H9 (cell line): ENCODE measurements at regions not wholly inside any gene's neighbourhood (a gene's known extent, or its start where the extent isn't known, plus 50 kb on each side); places are given as distances from the start of the nearest gene placed in this dataset.

Experiments
- DNase-seq: peaks from one replicate; pipeline ENCODE4 v3.0.0-alpha.2; 2017
- H2AFZ ChIP-seq: one replicate; pipeline ENCODE4 v1.6.1; 2013; ENCODE audit warnings: mild to moderate bottlenecking, low read length, control low read depth, moderate library complexity
- H2AK5ac ChIP-seq: 2 replicates; pipeline ENCODE4 v1.6.1; 2013; ENCODE audit warnings: low read length, control low read depth, mixed read lengths; ENCODE audit not compliant: insufficient read length
- H2BK120ac ChIP-seq: one replicate; pipeline ENCODE4 v1.6.1; 2013; ENCODE audit warnings: low read depth, mild to moderate bottlenecking, low read length, control low read depth, inconsistent platforms; ENCODE audit not compliant: poor library complexity, severe bottlenecking
- H2BK12ac ChIP-seq: 2 replicates; pipeline ENCODE4 v1.6.1; 2013; ENCODE audit warnings: low read length, control low read depth, mixed read lengths, low read depth; ENCODE audit not compliant: insufficient read length
- H2BK15ac ChIP-seq: 2 replicates; pipeline ENCODE4 v1.6.1; 2013; ENCODE audit warnings: low read depth, low read length, control low read depth
- H2BK20ac ChIP-seq: one replicate; pipeline ENCODE4 v1.6.1; 2013; ENCODE audit warnings: low read depth, mild to moderate bottlenecking, low read length, control low read depth, inconsistent platforms; ENCODE audit not compliant: poor library complexity, severe bottlenecking
- H2BK5ac ChIP-seq: 2 replicates; pipeline ENCODE4 v1.6.1; 2013; ENCODE audit warnings: low read length, control low read depth, mixed read lengths; ENCODE audit not compliant: insufficient read length
- H3K14ac ChIP-seq: 2 replicates; pipeline ENCODE4 v1.6.1; 2013; ENCODE audit warnings: low read length, control low read depth; ENCODE audit not compliant: insufficient read depth
- H3K18ac ChIP-seq: 2 replicates; pipeline ENCODE4 v1.6.1; 2013; ENCODE audit warnings: low read depth, mild to moderate bottlenecking, mixed read lengths, low read length, control low read depth; ENCODE audit not compliant: insufficient read length
- H3K23ac ChIP-seq: 2 replicates; pipeline ENCODE4 v1.6.1; 2013; ENCODE audit warnings: low read length, control low read depth, mixed read lengths, low read depth; ENCODE audit not compliant: insufficient read length
- H3K23me2 ChIP-seq: 2 replicates; pipeline ENCODE4 v1.6.1; 2013; ENCODE audit warnings: low read depth, mild to moderate bottlenecking, mixed read lengths, low read length, control low read depth; ENCODE audit not compliant: insufficient read length, poor library complexity, severe bottlenecking
- H3K27ac ChIP-seq: 2 replicates; pipeline ENCODE4 v1.5.1; 2013; ENCODE audit warnings: low read length, control low read depth, mixed read lengths, low read depth; ENCODE audit not compliant: insufficient read length
- H3K27me3 ChIP-seq: 2 replicates; pipeline ENCODE4 v1.6.1; 2013; ENCODE audit warnings: low read length, control low read depth, inconsistent platforms; ENCODE audit not compliant: insufficient read depth
- H3K4ac ChIP-seq: 2 replicates; pipeline ENCODE4 v1.6.1; 2013; ENCODE audit warnings: low read depth, mild to moderate bottlenecking, control low read depth, inconsistent platforms, low read length, moderate library complexity
- H3K4me1 ChIP-seq: 2 replicates; pipeline ENCODE4 v1.6.1; 2013; ENCODE audit warnings: low read length, control low read depth, inconsistent platforms; ENCODE audit not compliant: insufficient read depth
- H3K4me2 ChIP-seq: 2 replicates; pipeline ENCODE4 v1.6.1; 2013; ENCODE audit warnings: low read length, control low read depth, mixed read lengths; ENCODE audit not compliant: insufficient read length, insufficient read depth
- H3K56ac ChIP-seq: 2 replicates; pipeline ENCODE4 v1.6.1; 2013; ENCODE audit warnings: low read depth, mild to moderate bottlenecking, mixed read lengths, low read length, control low read depth; ENCODE audit not compliant: insufficient read length
- H3K79me1 ChIP-seq: 2 replicates; pipeline ENCODE4 v1.6.1; 2013; ENCODE audit warnings: low read depth, mild to moderate bottlenecking, moderate library complexity, low read length, control low read depth, inconsistent platforms; ENCODE audit not compliant: insufficient read depth, poor library complexity, severe bottlenecking
- H3K79me2 ChIP-seq: 2 replicates; pipeline ENCODE4 v1.6.1; 2013; ENCODE audit warnings: low read length, control low read depth, inconsistent platforms; ENCODE audit not compliant: insufficient read depth
- H3K9ac ChIP-seq: 2 replicates; pipeline ENCODE4 v1.6.1; 2013; ENCODE audit warnings: low read length, control low read depth, mixed read lengths; ENCODE audit not compliant: insufficient read length; ENCODE audit errors: extremely low read depth
- H3K9me3 ChIP-seq: one replicate; pipeline ENCODE4 v1.6.1; 2013; ENCODE audit warnings: low read depth, low read length, inconsistent platforms; ENCODE audit not compliant: control insufficient read depth
- H3T11ph ChIP-seq: one replicate; pipeline ENCODE4 v1.6.1; 2013; ENCODE audit warnings: mild to moderate bottlenecking, low read length, control low read depth, inconsistent platforms
- H4K20me1 ChIP-seq: one replicate; pipeline ENCODE4 v1.6.1; 2013; ENCODE audit not compliant: control insufficient read depth, insufficient read length, insufficient read depth
- H4K5ac ChIP-seq: 2 replicates; pipeline ENCODE4 v1.6.1; 2013; ENCODE audit warnings: low read depth, mild to moderate bottlenecking, mixed read lengths, low read length, control low read depth; ENCODE audit not compliant: insufficient read length
- H4K8ac ChIP-seq: replicated peaks from 2 replicates; pipeline ENCODE4 v1.6.1; 2013; ENCODE audit warnings: low read length, control low read depth, mixed read lengths, low read depth; ENCODE audit not compliant: insufficient read length
- H4K91ac ChIP-seq: 2 replicates; pipeline ENCODE4 v1.6.1; 2013; ENCODE audit warnings: low read depth, mild to moderate bottlenecking, moderate library complexity, mixed read lengths, low read length, control low read depth; ENCODE audit not compliant: insufficient read length
- H3K27ac Mint-ChIP-seq, 3 experiments: 2 replicates in 2 of 3; 3 replicates in 1 of 3; pipeline ENCODE4 v1.8.0; 2020 to 2021; ENCODE audit warnings: mixed read lengths in 3 of 3, mild to moderate bottlenecking in 1 of 3, moderate library complexity in 1 of 3
- H3K27me3 Mint-ChIP-seq: 2 replicates; pipeline ENCODE4 v1.8.0; 2021; ENCODE audit warnings: low read depth, mild to moderate bottlenecking, moderate library complexity, mixed read lengths
- H3K36me3 Mint-ChIP-seq, 3 experiments: 2 replicates in 2 of 3; 3 replicates in 1 of 3; pipeline ENCODE4 v1.8.0; 2020 to 2021; ENCODE audit warnings: low read depth in 3 of 3, mixed read lengths in 3 of 3; ENCODE audit not compliant: insufficient read depth in 1 of 3
- H3K4me1 Mint-ChIP-seq, 2 experiments: 2 replicates each; pipeline ENCODE4 v1.8.0; 2020; ENCODE audit warnings: mixed read lengths in 2 of 2
- H3K4me3 Mint-ChIP-seq, 2 experiments: 2 replicates in 1 of 2; 3 replicates in 1 of 2; pipeline ENCODE4 v1.8.0; 2020 to 2021; ENCODE audit warnings: mild to moderate bottlenecking in 2 of 2, mixed read lengths in 2 of 2, moderate library complexity in 1 of 2
- H3K9me3 Mint-ChIP-seq, 2 experiments: 2 replicates in 1 of 2; 3 replicates in 1 of 2; pipeline ENCODE4 v1.8.0; 2020; ENCODE audit warnings: mild to moderate bottlenecking in 2 of 2, mixed read lengths in 2 of 2, moderate library complexity in 1 of 2
- WGBS: extraction: QIAGEN DNeasy Blood & Tissue Kit; methylation state at CpG from one replicate; pipeline ENCODE4 v1.1.7; 2013; ENCODE audit warnings: missing lambda C conversion rate, low lambda C conversion rate, mixed read lengths; ENCODE audit not compliant: insufficient read length; ENCODE audit errors: extremely low coverage; 5-methylcytosine and 5-hydroxymethylcytosine counted together
- TF ChIP-seq, protein P1 (sequence below): fragments of 200-600 bp; sonication (generic); conservative IDR thresholded peaks from 3 replicates; pipeline ENCODE4 v1.8.0; 2021; ENCODE audit warnings: antibody characterized with exemption, mild to moderate bottlenecking

DNA sequence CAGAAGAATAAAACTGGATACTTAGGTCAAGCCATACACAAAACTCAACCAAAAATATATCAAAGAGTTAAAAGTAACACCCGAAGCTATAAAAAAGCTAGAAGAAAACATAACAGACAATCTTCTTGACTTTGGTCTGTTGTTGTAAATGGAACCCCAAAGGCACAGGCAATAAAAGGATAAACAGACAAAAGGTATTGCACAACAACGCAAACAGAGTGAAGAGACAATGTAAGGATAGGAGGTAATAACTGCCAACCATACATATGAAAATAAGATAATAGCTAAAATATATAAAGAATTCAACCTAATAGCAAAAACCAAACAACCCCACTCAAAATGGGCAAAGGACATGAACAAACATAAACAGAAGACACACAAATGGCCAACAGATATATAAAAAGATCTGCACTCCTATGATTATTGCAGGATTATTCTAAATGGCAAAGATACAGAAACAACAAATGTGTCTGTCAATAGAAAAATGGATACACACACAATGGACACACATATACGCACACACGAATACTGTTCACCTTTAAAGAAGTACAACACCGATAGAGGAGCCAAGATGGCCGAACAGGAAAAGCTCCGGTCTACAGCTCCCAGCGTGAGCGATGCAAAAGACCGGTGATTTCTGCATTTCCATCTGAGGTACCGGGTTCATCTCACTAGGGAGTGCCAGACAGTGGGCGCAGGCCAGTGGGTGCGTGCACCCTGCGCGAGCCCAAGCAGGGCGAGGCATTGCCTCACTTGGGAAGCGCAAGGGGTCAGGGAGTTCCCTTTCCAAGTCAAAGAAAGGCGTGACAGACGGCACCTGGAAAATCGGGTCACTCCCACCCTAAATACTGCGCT is 1137.1 kb downstream of the FSCB start:
- Histone ChIP-seq H3K23ac (no peak overlapping the region), H3K79me2 (no peaks in the 10 kb centered on the region), H2AFZ (no peak overlapping the region), H2BK5ac (no peak overlapping the region), H3K9ac (no peak overlapping the region), H4K20me1 (no peaks in the 10 kb centered on the region), H3K27ac (no peak overlapping the region), H3K27me3 (no peaks in the 10 kb centered on the region), H3K4me2 (no peak overlapping the region), H3K56ac (no peak overlapping the region), H4K5ac (no peak overlapping the region), H2AK5ac (no peak overlapping the region), H3T11ph (no peak overlapping the region), H3K23me2 (no peaks in the 10 kb centered on the region), H3K18ac (no peak overlapping the region), H3K14ac (no peak overlapping the region), H3K4me1 (no peaks in the 10 kb centered on the region), H4K8ac (no peak overlapping the region), H3K79me1 (no peaks in the 10 kb centered on the region), H2BK20ac (no peak overlapping the region), H2BK12ac (no peak overlapping the region), H3K4ac (no peak overlapping the region), H4K91ac (no peak overlapping the region), H2BK15ac (no peak overlapping the region), H2BK120ac (no peak overlapping the region), H3K9me3 (no peaks in the 10 kb centered on the region)
- no peaks in the 10 kb centered on the region for H3K27me3 Mint-ChIP-seq
- TF ChIP-seq, protein P1, sequence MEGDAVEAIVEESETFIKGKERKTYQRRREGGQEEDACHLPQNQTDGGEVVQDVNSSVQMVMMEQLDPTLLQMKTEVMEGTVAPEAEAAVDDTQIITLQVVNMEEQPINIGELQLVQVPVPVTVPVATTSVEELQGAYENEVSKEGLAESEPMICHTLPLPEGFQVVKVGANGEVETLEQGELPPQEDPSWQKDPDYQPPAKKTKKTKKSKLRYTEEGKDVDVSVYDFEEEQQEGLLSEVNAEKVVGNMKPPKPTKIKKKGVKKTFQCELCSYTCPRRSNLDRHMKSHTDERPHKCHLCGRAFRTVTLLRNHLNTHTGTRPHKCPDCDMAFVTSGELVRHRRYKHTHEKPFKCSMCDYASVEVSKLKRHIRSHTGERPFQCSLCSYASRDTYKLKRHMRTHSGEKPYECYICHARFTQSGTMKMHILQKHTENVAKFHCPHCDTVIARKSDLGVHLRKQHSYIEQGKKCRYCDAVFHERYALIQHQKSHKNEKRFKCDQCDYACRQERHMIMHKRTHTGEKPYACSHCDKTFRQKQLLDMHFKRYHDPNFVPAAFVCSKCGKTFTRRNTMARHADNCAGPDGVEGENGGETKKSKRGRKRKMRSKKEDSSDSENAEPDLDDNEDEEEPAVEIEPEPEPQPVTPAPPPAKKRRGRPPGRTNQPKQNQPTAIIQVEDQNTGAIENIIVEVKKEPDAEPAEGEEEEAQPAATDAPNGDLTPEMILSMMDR: no peak
- no peaks in the 10 kb centered on the region for H3K4me1 Mint-ChIP-seq
- DNase-seq: peak; percentile 24
- no CpG with 5 or more reads among the region's 21 CpGs for WGBS
- H3K9me3 Mint-ChIP-seq: peaks cover 12 to 14% of the 10 kb centered on the region in 2 experiments; a peak in 3 of 5 replicates
- peaks cover 4 to 11% (median 9%) of the 10 kb centered on the region in 3 experiments for H3K36me3 Mint-ChIP-seq
- H3K4me3 Mint-ChIP-seq: no peak overlapping the region
- H3K27ac Mint-ChIP-seq: peak overlapping the region in 1 of 3 experiments; percentile 23; a peak in 1 of 7 replicates
